ENCODE measurements at regions not wholly inside any gene's neighbourhood (a gene's known extent, or its start where the extent isn't known, plus 50 kb on each side); places are given as distances from the start of the nearest gene placed in this dataset.

- TF ChIP-seq CTCF (IDR thresholded peaks at IDR 0.05) (no peak), EZH2 (IDR thresholded peaks at IDR 0.05) (no peak)
Observed at GRCh38 chr2:4369826-4370419, 666.5 kb downstream of the DCDC2C start.

Measured in neural progenitor cell (in vitro differentiated cells).